ENCODE measurements at regions not wholly inside any gene's neighbourhood (a gene's known extent, or its start where the extent isn't known, plus 50 kb on each side); places are given as distances from the start of the nearest gene placed in this dataset.

DNA sequence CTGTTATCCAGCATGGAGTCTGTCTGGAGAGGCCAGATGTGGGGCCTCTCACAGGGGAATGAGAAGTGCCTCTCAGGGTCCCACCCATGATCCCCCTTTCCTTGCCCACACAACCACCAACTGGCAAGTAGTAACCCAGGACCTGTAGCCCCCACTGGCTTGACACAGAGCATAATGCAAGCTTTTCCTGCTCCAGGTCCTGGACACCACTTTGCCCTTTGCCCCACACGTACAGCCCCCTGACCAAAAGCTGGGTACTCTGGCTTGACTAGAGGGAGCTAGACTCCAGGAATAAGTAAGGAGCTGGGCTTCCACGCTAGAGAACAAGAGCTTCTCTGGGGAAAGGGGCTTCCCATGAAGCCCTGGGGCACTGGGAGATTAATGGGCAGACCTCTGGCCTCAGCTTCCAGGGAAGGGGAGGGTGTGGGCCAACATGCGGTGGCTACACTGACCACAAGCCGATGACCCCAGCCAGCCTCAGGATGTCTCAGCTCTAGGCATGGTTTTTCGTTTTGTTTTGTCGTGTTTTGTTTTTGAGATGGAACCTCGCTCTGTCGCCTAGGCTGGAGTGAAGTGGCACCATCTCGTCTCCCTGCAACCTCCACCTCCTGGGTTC, 109.5 kb downstream of the C9orf50 start:
- peaks cover 9% of the 10 kb centered on the region for H3K36me3 Mint-ChIP-seq (ENCODE audit: low read depth)
- no peak for DNase-seq (ENCODE audit: low spot score)
- peaks cover 21% of the 10 kb centered on the region for H3K9me3 Mint-ChIP-seq
- H3K27ac Mint-ChIP-seq, result no peak overlapping the region
- intact Hi-C loops (cut with micrococcal nuclease), result loop anchor here (1.0 kb wide), 1 partner anchor 31 kb away; no protein-coding TSS in a partner anchor
- H3K27me3 Mint-ChIP-seq (ENCODE audit: low read depth), result peaks cover 1% of the 10 kb centered on the region
- no peak overlapping the region for H3K4me3 Mint-ChIP-seq (ENCODE audit: low read depth)
- H3K4me1 Mint-ChIP-seq (ENCODE audit: low read depth), result peaks cover 3% of the 10 kb centered on the region

DNA sequence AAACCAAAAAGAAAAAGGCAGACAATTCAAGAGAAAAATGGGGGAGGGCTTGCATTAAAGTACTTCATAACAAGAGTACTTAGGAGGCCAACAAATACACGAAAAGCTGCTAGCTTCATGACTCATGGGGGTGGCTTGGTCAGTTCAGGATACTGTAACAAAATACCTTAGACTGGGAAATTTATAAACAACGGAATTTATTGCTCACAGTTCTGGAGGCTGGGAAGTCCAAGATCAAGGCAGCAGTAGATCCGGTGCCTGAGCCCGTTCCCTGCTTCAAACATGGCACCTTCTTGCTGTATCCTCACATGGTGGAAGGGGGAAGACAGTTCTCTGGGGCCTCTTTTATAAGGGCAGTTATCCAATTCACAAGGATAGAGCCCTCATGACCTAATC, 111.4 kb downstream of the C9orf50 start:
- peaks cover 16% of the 10 kb centered on the region for H3K9me3 Mint-ChIP-seq
- H3K36me3 Mint-ChIP-seq (ENCODE audit: low read depth), result peaks cover 12% of the 10 kb centered on the region
- intact Hi-C loops (cut with micrococcal nuclease), result no loop called here
- no peak for DNase-seq (ENCODE audit: low spot score)
- H3K27ac Mint-ChIP-seq, result no peak overlapping the region
- H3K27me3 Mint-ChIP-seq (ENCODE audit: low read depth), result peaks cover 1% of the 10 kb centered on the region
- H3K4me1 Mint-ChIP-seq (ENCODE audit: low read depth), result peaks cover 6% of the 10 kb centered on the region
- H3K4me3 Mint-ChIP-seq (ENCODE audit: low read depth), result no peak overlapping the region

DNA sequence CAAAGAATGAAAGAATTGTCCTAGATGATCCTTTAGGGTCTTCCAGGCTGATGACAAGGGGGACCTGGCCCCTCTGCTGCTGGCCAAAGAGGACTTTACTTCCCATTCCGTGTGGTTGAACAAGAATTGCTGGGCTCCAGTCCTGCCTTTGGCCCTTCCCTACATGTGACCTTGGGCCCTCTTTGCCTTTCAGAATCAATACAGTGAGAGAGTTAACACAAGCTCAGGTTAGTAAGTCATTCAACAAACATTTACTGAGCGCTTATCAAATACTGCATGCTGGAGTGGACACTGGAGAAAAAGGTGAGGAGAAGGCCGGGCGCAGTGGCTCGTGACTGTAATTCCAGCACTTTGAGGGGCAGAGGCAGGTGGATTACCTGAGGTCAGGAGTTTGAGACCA, 113.1 kb downstream of the C9orf50 start:
- Mint-ChIP-seq H3K9me3 (peaks cover 8% of the 10 kb centered on the region), H3K27ac (no peak overlapping the region)

DNA sequence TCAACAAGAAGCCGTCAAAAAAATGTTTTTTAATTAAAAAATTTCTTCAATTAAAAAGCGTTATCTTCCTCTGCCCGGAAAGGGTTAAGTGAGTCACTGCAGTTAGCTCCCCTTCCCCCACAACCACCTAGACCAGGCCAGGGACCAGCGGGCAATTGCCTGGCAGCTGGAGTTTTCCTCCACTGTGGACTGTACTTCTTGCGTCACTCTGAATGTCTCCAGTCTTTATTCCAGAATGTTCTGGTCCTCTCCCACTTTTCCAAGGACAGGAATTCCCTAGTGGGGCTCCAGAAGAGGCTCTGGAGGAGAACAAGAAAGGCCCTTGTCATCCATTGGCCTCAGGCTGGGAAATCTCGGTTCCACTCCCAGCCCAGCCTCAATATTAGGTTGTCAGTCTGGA, 114.0 kb downstream of the C9orf50 start:
- intact Hi-C loops (cut with micrococcal nuclease), result no loop called here
- Mint-ChIP-seq H3K27ac (no peak overlapping the region), H3K9me3 (no peaks in the 10 kb centered on the region), H3K4me3 (ENCODE audit: low read depth) (no peak overlapping the region), H3K27me3 (ENCODE audit: low read depth) (peaks cover 1% of the 10 kb centered on the region), H3K36me3 (ENCODE audit: low read depth) (peaks cover 25% of the 10 kb centered on the region), H3K4me1 (ENCODE audit: low read depth) (peaks cover 14% of the 10 kb centered on the region)
- DNase-seq (ENCODE audit: low spot score), result no peak

More for the DNA sequence above, 113.1 kb downstream of the C9orf50 start:
- intact Hi-C loops (cut with micrococcal nuclease), result no loop called here
- H3K27me3 Mint-ChIP-seq (ENCODE audit: low read depth), result peaks cover 1% of the 10 kb centered on the region
- H3K4me3 Mint-ChIP-seq (ENCODE audit: low read depth), result no peak overlapping the region
- H3K4me1 Mint-ChIP-seq (ENCODE audit: low read depth), result peaks cover 14% of the 10 kb centered on the region
- H3K36me3 Mint-ChIP-seq (ENCODE audit: low read depth), result peaks cover 22% of the 10 kb centered on the region
- DNase-seq (ENCODE audit: low spot score), result no peak

DNA sequence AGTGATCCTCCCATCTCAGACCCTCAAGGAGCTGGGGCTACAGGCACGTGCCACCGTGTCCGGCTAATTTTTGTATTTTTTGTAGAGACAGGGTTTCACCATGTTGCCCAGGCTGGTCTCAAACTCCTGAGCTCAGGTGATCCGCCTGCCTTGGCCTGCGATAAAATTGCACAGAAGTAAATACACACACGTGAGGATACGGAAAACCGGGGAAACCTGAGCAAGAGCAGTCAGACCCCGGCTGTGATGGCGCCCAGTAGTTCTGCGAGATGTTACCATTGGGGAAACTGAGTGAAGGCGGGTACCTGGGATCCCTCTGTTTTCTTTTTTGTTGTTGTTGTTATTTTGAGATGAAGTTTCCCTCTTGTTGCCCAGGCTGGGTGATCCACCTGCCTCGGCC, 114.9 kb downstream of the C9orf50 start:
- peaks cover 28% of the 10 kb centered on the region for H3K36me3 Mint-ChIP-seq (ENCODE audit: low read depth)
- peaks cover 14% of the 10 kb centered on the region for H3K4me1 Mint-ChIP-seq (ENCODE audit: low read depth)
- H3K4me3 Mint-ChIP-seq (ENCODE audit: low read depth), result no peak overlapping the region
- peaks cover 1% of the 10 kb centered on the region for H3K27me3 Mint-ChIP-seq (ENCODE audit: low read depth)
- H3K27ac Mint-ChIP-seq, result no peak overlapping the region
- no peaks in the 10 kb centered on the region for H3K9me3 Mint-ChIP-seq
- intact Hi-C loops (cut with micrococcal nuclease), result no loop called here
- DNase-seq (ENCODE audit: low spot score), result no peak

DNA sequence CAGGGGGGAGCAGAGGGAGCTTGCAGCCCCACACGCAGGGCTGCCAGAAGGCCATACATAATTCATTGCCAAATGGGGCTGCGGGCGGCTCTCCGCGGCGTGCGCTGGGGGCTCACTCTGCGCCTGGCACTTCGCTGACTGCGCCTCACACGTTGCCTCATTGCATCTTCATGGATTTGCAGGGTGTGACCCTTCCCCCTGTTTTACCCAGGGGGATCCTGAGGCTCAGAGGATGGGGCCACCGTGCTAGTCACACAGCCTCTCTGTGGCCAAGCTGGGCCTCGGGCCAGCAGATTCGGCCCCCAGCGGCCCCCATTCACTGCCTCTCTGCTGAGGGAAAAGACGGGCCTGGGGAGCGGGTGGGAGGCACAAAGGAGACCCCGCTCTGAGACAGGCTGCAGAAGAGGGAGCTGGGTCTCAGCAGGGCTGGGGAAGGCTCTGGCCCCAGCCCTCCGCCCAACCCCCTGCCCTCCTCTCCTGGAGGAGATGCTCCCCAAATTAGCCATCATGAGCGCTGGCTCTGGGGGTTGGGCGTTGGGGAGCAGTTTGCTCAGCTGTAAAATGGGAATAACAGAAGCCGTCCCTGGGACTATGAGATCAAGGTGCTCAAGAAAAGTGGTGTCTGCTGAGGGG, 115.5 kb downstream of the C9orf50 start:
- intact Hi-C loops (cut with micrococcal nuclease), result no loop called here
- H3K9me3 Mint-ChIP-seq, result no peaks in the 10 kb centered on the region
- peaks cover 14% of the 10 kb centered on the region for H3K4me1 Mint-ChIP-seq (ENCODE audit: low read depth)
- H3K4me3 Mint-ChIP-seq (ENCODE audit: low read depth), result no peak overlapping the region
- peaks cover 32% of the 10 kb centered on the region for H3K36me3 Mint-ChIP-seq (ENCODE audit: low read depth)
- H3K27me3 Mint-ChIP-seq (ENCODE audit: low read depth), result peaks cover 1% of the 10 kb centered on the region
- DNase-seq (ENCODE audit: low spot score), result no peak
- H3K27ac Mint-ChIP-seq, result no peak overlapping the region

DNA sequence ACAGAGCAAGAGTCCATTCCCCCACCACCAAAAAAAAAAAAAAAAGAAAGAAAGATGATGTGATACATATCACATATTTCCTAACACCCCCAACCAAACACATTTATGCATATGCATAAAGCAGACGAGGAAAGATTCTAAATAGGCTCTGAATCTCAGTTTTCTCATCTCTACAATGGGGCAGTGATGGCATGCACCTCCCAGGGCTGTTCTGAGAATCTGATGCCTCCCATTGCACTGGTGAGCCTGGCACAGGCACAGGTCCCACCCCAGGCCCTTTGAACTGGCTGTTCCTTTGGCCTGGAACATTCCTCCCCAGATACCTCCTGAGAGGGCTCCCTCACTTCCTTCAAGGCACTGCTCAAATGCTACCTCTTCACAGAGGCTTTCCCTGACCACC, 116.5 kb downstream of the C9orf50 start:
- Mint-ChIP-seq H3K27ac (no peak overlapping the region), H3K4me3 (ENCODE audit: low read depth) (no peak overlapping the region), H3K36me3 (ENCODE audit: low read depth) (peaks cover 32% of the 10 kb centered on the region), H3K9me3 (no peaks in the 10 kb centered on the region), H3K27me3 (ENCODE audit: low read depth) (peaks cover 1% of the 10 kb centered on the region), H3K4me1 (ENCODE audit: low read depth) (peaks cover 13% of the 10 kb centered on the region)
- no peak for DNase-seq (ENCODE audit: low spot score)
- intact Hi-C loops (cut with micrococcal nuclease), result no loop called here

DNA sequence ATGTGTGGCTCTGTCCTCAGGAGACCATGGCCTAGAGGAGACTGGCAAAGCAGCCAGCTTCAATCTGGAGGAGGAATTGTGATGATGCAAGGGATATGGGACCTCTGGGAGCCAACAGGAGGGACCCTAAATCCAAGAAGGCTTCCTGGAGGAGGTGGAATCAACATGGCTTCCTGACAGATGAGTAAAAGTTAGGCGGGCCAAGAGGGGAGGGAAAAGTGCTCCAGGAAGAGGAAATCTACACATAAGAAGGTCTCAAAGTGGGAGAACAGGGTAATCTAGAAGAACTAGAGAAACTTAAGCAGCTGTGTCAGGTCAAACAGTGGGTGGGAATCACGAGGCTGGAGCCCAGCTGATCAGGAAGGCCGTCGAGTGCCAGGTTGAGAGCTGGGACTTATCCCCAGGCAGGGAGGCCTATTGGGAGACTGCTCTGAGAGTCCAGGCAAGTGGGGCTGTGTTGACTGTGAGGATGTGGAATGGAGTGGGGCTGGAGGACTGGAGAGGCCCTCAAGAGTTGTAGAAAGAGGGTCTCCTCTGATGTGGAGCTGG, 119.1 kb downstream of the C9orf50 start:
- no peaks in the 10 kb centered on the region for H3K9me3 Mint-ChIP-seq
- intact Hi-C loops (cut with micrococcal nuclease), result no loop called here
- H3K27me3 Mint-ChIP-seq (ENCODE audit: low read depth), result no peaks in the 10 kb centered on the region
- peaks cover 17% of the 10 kb centered on the region for H3K4me1 Mint-ChIP-seq (ENCODE audit: low read depth)
- peaks cover 44% of the 10 kb centered on the region for H3K36me3 Mint-ChIP-seq (ENCODE audit: low read depth)
- H3K27ac Mint-ChIP-seq, result no peak overlapping the region
- no peak overlapping the region for H3K4me3 Mint-ChIP-seq (ENCODE audit: low read depth)
- no peak for DNase-seq (ENCODE audit: low spot score)

DNA sequence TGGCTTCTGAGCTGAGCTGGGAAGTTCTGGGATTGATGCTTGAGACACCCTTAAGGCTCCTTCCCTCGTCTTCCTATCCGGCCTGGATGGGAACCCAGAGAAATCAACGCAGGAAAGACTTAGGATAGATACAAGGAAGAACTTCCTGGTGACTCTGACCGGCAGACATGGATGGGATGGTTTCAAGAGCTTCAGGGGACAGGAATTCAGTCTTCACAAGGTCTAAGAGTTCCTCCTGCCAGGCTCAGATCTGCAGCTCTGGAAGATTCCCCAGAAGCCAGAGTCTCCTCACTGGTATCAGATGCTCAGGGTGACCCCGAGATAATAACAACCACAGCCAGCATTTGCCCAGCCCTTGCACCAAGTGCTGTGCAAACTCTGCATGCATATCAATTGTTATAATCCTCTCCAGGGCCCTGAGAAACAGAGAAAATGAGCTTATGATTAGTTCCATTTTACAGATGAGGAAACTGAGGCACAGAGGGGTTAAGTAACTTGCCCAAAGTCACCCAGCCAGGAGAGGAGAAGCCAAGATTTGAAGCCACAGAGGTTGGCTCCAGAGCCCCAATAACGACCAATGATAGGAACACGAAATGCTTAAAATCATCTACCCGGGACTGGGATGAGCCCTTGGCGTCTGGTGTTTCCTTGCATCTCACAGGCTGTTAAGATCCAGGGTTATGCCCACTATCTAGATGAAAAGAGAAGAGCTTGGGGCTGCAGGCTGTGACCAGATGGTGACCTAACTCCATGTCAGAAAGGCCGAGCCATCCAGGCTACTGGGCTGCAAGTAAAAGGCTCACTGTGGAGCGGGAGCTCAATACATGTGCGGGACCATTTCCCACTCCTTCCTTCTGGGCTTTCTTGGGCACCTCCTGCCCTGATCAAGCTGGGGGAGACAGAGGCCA, 119.8 kb downstream of the C9orf50 start:
- intact Hi-C loops (cut with micrococcal nuclease), result no loop called here
- DNase-seq (ENCODE audit: low spot score), result no peak
- Mint-ChIP-seq H3K4me3 (ENCODE audit: low read depth) (no peak overlapping the region), H3K27ac (no peak overlapping the region), H3K4me1 (ENCODE audit: low read depth) (peaks cover 19% of the 10 kb centered on the region), H3K36me3 (ENCODE audit: low read depth) (peaks cover 46% of the 10 kb centered on the region), H3K9me3 (no peaks in the 10 kb centered on the region), H3K27me3 (ENCODE audit: low read depth) (no peaks in the 10 kb centered on the region)

DNA sequence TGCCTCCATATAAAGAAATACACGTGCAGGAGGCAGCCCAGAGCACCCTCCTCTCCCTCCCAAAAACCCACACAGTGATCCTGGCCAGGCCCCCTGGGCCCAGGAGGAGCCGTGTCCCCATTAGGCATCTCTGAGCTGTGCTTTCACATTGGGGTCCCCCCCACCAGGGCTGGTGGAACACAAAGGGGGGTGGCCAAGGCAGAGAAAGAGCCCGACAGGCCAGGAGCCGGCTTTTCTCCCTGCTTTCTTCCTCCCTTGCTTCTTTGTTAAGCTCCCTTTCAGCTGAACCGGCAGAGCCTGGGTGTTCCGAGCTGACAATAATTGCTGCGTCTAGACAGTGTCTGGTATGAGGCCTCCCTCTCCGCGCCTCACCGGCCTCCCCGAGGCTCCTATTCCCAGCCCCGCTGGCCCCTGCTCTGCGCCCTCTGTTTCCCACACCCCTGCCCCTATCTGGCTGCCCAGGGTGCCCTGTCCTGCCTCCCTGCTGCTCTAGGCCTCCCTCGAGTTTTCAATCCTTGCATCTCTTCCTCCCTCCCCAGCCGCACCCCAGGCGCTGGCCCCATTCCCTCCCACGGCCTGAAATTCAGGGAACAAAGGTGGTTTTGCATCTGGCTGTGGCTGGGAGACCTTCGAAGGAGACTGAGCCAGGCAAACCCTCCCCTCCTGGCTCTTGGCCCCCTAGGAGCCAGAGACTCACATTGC, 120.6 kb downstream of the C9orf50 start:
- H3K36me3 Mint-ChIP-seq (ENCODE audit: low read depth), result peaks cover 46% of the 10 kb centered on the region
- H3K27ac Mint-ChIP-seq, result no peak overlapping the region
- DNase-seq (ENCODE audit: low spot score), result no peak
- H3K4me3 Mint-ChIP-seq (ENCODE audit: low read depth), result no peak overlapping the region
- H3K4me1 Mint-ChIP-seq (ENCODE audit: low read depth), result peaks cover 21% of the 10 kb centered on the region
- intact Hi-C loops (cut with micrococcal nuclease), result no loop called here
- H3K9me3 Mint-ChIP-seq, result no peaks in the 10 kb centered on the region
- H3K27me3 Mint-ChIP-seq (ENCODE audit: low read depth), result no peaks in the 10 kb centered on the region

DNA sequence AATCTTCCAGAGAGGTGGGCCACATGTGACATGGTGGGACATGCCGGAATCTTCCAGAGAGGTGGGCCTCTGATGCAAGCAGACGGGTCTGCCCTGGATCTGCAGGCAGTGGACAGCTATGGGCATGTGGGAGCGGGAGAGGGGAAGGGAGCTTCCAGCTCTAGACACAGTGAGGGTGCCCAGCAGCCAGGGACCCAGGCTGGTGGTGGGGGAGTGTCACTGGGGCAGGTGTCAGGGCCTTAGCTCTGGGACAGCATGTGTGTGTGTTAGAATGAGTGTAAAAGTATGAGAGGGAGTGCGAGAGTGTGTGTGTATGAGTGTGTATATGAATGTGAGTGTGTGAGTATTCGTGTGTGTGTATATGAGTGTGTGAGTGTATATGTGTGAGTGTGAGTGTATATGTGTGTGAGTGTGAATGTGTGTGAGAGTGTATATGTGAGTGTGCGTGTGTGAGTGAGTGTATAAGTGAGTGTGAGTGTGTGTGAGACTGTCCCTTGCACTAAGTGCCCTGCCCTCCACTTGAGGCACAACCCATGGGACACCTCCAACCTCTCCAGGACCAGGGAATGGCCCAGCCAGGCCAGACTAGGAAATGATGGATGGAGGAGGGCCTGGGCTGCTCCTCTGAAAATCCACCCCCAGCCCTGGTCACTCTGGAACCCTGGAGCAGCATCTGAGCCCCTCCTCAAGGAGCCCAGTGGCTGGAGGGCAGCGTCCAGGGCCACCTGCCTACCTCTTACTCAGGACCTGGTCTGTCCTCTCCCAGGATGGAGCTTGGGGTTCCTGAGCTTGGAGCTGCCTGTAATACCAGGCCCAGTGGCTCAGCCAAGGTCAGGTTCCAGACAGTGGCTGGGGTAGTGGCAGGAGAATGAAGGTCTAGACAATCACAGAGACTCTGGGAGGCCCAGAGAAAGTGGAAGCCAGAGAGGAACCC, 122.2 kb downstream of the C9orf50 start:
- H3K36me3 Mint-ChIP-seq (ENCODE audit: low read depth), result peaks cover 38% of the 10 kb centered on the region
- H3K9me3 Mint-ChIP-seq, result no peaks in the 10 kb centered on the region
- H3K27me3 Mint-ChIP-seq (ENCODE audit: low read depth), result no peaks in the 10 kb centered on the region
- H3K4me1 Mint-ChIP-seq (ENCODE audit: low read depth), result peaks cover 16% of the 10 kb centered on the region
- intact Hi-C loops (cut with micrococcal nuclease), result no loop called here
- H3K27ac Mint-ChIP-seq, result no peak overlapping the region
- DNase-seq (ENCODE audit: low spot score), result no peak
- no peak overlapping the region for H3K4me3 Mint-ChIP-seq (ENCODE audit: low read depth)

All from activated T-helper 2 cell treated with anti-CD3 and anti-CD28 coated beads, Interferon-gamma antibody, Interleukin-2, Interleukin-4, amounts not matched to agents 10 μg/mL and 5 μg/mL and 100 μg/mL, durations not matched to agents 14 hours and 24 hours and 36 hours (primary cell).